Thoracic aorta (tissue), 2 donors: ENCODE measurements at regions not wholly inside any gene's neighbourhood (a gene's known extent, or its start where the extent isn't known, plus 50 kb on each side); places are given as distances from the start of the nearest gene placed in this dataset.

Source experiments
- ATAC-seq: fragments of 150-250 bp; one replicate; pipeline ENCODE4 v1.8.0; 2017; ENCODE audit warnings: low read depth; ENCODE audit not compliant: insufficient number of reproducible peaks, low FRiP score
- DNase-seq: peaks from one replicate; pipeline ENCODE4 v3.0.0-alpha.2; 2020; ENCODE audit warnings: low spot score
- H3K27ac ChIP-seq, 2 donors: fragments of 200-600 bp; sonication (generic); 1 replicate in 1 of 2; 2 replicates in 1 of 2; pipeline ENCODE4 v1.5.1; 2016; ENCODE audit warnings: mild to moderate bottlenecking in 2 of 2, moderate library complexity in 2 of 2
- H3K27me3 ChIP-seq: fragments of 200-600 bp; sonication (generic); replicated peaks from 2 replicates; pipeline ENCODE4 v1.6.0; 2016; ENCODE audit warnings: mild to moderate bottlenecking; ENCODE audit not compliant: insufficient read depth
- H3K36me3 ChIP-seq: fragments of 200-600 bp; sonication (generic); one replicate; pipeline ENCODE4 v1.5.1; 2016
- H3K4me1 ChIP-seq, 2 donors: fragments of 200-600 bp; sonication (generic); 1 replicate in 1 of 2; 2 replicates in 1 of 2; pipeline versions ENCODE4 v1.5.1 to v1.6.0; 2016; ENCODE audit warnings: low read depth in 2 of 2, mild to moderate bottlenecking in 1 of 2; ENCODE audit not compliant: control insufficient read depth in 1 of 2
- H3K4me3 ChIP-seq: fragments of 200-600 bp; sonication (generic); 2 replicates; pipeline ENCODE4 v1.5.1; 2016; ENCODE audit warnings: mild to moderate bottlenecking
- H3K9me3 ChIP-seq: fragments of 200-600 bp; sonication (generic); 2 replicates; pipeline ENCODE4 v1.5.1; 2016
- TF ChIP-seq, protein P1 (sequence below): fragments of 200-600 bp; sonication (generic); IDR thresholded peaks from one replicate; pipeline ENCODE4 v1.5.1; 2019; ENCODE audit warnings: antibody characterized with exemption

DNA sequence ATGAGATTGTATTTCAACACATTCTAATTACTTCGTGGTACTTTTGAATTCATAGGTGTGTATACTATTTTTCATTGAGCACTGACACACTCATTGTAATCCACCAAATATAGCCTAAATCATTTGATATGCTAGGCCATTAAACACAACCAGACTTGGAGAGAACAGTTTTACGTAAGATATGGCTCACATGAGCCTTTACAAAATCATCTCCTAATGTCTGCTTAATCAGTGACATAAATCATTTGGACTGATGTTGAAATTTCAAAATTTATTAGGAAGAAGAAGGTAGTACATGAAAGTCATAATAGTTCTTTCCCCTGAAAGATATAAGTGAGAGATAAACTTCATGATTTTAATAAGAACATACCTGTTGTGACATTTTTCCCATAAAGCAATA lies 550.2 kb upstream of the LINC00305 start:
- Histone ChIP-seq H3K4me3 (no peak overlapping the region), H3K9me3 (no peaks in the 10 kb centered on the region), H3K4me1 (no peaks in the 10 kb centered on the region), H3K36me3 (no peaks in the 10 kb centered on the region), H3K27ac (no peak overlapping the region), H3K27me3 (no peaks in the 10 kb centered on the region)
- TF ChIP-seq, protein P1, sequence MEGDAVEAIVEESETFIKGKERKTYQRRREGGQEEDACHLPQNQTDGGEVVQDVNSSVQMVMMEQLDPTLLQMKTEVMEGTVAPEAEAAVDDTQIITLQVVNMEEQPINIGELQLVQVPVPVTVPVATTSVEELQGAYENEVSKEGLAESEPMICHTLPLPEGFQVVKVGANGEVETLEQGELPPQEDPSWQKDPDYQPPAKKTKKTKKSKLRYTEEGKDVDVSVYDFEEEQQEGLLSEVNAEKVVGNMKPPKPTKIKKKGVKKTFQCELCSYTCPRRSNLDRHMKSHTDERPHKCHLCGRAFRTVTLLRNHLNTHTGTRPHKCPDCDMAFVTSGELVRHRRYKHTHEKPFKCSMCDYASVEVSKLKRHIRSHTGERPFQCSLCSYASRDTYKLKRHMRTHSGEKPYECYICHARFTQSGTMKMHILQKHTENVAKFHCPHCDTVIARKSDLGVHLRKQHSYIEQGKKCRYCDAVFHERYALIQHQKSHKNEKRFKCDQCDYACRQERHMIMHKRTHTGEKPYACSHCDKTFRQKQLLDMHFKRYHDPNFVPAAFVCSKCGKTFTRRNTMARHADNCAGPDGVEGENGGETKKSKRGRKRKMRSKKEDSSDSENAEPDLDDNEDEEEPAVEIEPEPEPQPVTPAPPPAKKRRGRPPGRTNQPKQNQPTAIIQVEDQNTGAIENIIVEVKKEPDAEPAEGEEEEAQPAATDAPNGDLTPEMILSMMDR = no peak
- no peak for ATAC-seq
- no peak for DNase-seq

- Histone ChIP-seq H3K27me3 (no peaks in the 10 kb centered on the region), H3K9me3 (no peaks in the 10 kb centered on the region), H3K36me3 (no peaks in the 10 kb centered on the region), H3K4me1 (no peaks in the 10 kb centered on the region), H3K27ac (no peak overlapping the region), H3K4me3 (no peak overlapping the region)
- TF ChIP-seq, protein P1 = no peak
- DNase-seq = no peak
- no peak for ATAC-seq
Observed at GRCh38 chr18:64695851-64696553, 547.1 kb upstream of the LINC00305 start.

GRCh38 chr18:64693766-64694165 lies 544.9 kb upstream of the LINC00305 start:
- Histone ChIP-seq H3K4me3 (no peak overlapping the region), H3K27ac (no peak overlapping the region), H3K4me1 (no peaks in the 10 kb centered on the region), H3K9me3 (no peaks in the 10 kb centered on the region), H3K36me3 (no peaks in the 10 kb centered on the region), H3K27me3 (no peaks in the 10 kb centered on the region)
- ATAC-seq = no peak
- DNase-seq = no peak
- TF ChIP-seq, protein P1 = no peak

GRCh38 chr18:64692826-64693225 lies 543.9 kb upstream of the LINC00305 start:
- H3K36me3 ChIP-seq = no peaks in the 10 kb centered on the region
- no peak overlapping the region for H3K27ac ChIP-seq
- H3K27me3 ChIP-seq = no peaks in the 10 kb centered on the region
- H3K9me3 ChIP-seq = no peaks in the 10 kb centered on the region
- H3K4me1 ChIP-seq = no peaks in the 10 kb centered on the region
- ATAC-seq (no peak), DNase-seq (no peak)
- no peak overlapping the region for H3K4me3 ChIP-seq
- TF ChIP-seq, protein P1 = no peak

DNA sequence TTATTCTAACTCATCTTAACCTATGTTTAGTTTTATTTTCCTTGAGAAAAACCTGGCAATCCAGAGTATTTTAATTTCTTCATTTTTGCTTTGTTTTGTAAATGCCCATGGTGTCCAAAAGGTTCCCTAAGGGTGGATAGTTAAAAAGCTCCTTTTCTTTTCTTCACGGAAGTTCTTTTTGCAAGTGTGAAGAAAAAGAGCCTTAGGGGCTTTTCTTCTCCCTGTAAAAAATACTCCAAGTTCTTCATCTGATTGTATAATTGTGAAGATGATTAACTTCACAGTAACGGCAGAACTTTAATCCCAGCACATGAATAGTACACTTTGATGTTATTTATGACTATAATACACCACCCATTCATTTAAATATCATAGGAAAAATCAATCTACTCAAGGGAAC lies 530.2 kb upstream of the LINC00305 start:
- no peaks in the 10 kb centered on the region for H3K4me1 ChIP-seq
- H3K9me3 ChIP-seq = no peaks in the 10 kb centered on the region
- no peaks in the 10 kb centered on the region for H3K27me3 ChIP-seq
- TF ChIP-seq, protein P1 = no peak
- H3K27ac ChIP-seq = no peak overlapping the region
- DNase-seq (no peak), ATAC-seq (no peak)
- no peak overlapping the region for H3K4me3 ChIP-seq
- no peaks in the 10 kb centered on the region for H3K36me3 ChIP-seq
